ENCODE measurements at regions not wholly inside any gene's neighbourhood (a gene's known extent, or its start where the extent isn't known, plus 50 kb on each side); places are given as distances from the start of the nearest gene placed in this dataset.

DNA sequence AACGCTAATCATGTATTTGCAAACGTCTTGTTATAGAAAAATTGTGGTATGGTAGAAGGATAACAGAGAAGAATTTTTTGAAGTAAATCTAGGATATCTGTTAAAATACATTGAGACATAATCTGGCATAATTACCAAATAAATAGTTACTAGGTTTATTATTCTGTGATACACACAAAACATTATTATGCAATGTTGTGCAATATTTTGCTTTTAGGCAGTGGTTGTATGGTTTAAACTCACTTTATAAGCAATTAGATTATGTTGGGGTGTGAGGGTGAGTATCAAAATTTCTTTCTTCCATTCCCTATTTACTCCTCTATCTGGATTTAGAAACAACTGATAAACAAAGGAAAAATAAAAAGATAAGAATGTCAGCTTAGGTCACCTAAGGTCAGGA lies 385.6 kb downstream of the SLITRK6 start:
- no peak for TF ChIP-seq CTCF (conservative IDR thresholded peaks at IDR 0.05; ENCODE audit: low read depth, low read length)
- TF ChIP-seq EZH2 (IDR thresholded peaks at IDR 0.05; ENCODE audit: low read length, unreplicated experiment): no peak
- TF ChIP-seq EZH2phosphoT487 (IDR thresholded peaks at IDR 0.05; ENCODE audit: borderline replicate concordance, low read length): no peak
